ENCODE measurements at regions not wholly inside any gene's neighbourhood (a gene's known extent, or its start where the extent isn't known, plus 50 kb on each side); places are given as distances from the start of the nearest gene placed in this dataset.
"Not testable (repeated sequence)": the region's sequence is repeated elsewhere in the genome, so short reads cannot be mapped to it uniquely, and the experiment has no call there.

DNA sequence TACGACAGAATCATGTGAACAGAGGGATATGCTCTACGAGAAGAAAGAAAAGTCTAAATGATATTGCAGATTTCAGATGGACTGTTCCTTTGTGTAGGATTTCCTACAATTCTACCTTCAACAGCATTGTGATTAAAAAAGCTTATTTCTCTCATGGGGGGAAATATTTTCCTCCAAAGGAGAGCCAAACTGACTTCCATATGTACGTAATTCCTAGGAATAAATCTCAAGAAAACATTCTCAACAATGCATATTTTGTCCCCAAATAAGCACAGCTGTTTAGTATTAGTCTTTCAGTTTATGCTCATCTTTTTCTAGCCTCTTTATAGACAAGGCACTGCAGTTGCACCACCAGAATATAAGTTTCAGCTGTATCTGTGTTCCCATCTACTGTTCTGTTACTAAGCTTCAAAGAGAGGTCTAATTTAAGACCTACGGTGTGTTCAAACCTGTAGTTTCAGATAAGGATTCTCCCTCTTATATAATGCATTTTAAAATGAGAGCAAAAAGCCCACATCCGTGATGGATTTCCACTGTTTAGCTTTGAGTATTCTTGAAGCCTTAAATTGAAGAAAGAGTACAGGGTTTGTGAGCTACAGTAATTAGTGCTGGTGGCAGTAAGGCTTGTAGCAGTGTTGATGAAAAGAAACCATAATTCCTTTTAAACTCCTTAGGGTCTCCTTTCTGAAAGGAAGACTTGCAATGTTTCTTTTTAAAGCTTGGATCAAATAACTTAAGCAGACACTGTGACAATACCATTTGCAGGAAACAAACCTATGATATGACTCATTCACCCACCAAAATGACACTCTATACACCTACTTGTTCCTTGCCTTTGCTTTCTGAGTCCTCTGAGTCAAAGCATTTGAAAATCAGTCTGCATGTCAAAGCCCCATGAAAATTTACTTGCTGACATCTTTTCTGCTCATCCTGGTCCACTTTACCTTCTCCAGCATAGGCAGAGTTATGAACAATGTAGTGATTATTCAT lies 754.1 kb downstream of the NOVA1 start:
- no peak for DNase-seq

GRCh38 chr14:25841226-25841625 lies 756.6 kb downstream of the NOVA1 start:
- no peak for DNase-seq

- DNase-seq, result no peak
Observed at GRCh38 chr14:25837551-25837965, 760.3 kb downstream of the NOVA1 start.

DNA sequence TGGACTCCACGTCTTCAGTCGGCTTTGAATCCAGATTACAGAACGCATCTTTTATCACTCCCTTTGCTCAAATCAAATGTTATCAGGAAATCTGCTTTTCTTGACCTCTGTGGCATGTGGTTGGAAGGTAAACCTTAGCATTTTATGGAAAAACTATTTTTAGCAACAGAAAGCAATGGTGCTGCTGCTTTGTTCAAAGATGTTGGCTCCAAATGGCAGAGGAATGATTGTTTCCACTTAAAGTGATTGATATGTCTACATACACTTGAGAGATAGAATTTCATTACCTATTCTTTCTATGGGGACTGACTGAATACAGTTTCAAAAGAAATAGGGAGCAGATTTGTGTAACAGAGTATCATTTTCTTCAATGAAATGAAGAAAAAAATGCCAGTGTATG lies 761.2 kb downstream of the NOVA1 start:
- DNase-seq, result no peak

GRCh38 chr14:25833341-25834126 lies 764.3 kb downstream of the NOVA1 start:
- no peak for DNase-seq

DNA sequence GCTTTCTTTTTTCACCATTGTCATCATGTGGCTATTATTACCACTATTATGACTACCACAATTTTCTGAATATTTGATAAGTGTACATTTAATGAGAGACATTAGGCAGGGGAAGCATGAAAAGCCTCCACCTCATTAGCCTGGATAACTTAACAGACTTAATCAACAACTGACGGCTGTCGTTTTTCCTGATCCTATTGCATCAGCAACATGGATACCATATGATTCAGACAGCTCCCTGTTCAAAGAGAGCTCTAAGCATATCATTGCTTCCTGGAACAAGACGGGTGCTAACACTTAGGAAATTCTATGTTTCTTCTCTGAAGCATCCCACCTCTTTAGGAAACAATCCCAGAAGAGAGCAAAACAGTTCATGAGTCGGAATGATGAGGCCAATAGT lies 765.2 kb downstream of the NOVA1 start:
- DNase-seq, result no peak

GRCh38 chr14:25828562-25828961 lies 769.3 kb downstream of the NOVA1 start:
- DNase-seq, result no peak

DNA sequence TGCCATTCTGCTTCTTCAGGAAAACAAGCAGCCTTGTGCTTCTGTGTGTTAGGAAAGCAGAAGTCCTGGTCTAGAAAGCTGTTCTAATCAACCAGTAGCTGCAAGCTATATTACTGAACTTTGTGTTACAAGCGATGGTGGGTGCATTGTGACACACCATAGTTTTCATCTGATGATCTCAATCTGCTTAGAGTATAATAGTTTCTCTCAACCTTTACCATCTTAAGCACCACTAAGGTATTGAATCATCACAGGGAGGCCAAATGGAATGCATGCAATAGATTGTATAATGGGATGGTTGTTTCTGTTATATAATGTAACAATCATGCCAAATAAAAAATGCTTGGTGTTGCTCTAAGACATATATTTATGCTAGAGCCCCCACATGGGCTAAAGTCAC lies 771.7 kb downstream of the NOVA1 start:
- DNase-seq, result no peak

GRCh38 chr14:25820368-25820767 lies 770.4 kb upstream of the STXBP6 start:
- DNase-seq, result no peak

DNA sequence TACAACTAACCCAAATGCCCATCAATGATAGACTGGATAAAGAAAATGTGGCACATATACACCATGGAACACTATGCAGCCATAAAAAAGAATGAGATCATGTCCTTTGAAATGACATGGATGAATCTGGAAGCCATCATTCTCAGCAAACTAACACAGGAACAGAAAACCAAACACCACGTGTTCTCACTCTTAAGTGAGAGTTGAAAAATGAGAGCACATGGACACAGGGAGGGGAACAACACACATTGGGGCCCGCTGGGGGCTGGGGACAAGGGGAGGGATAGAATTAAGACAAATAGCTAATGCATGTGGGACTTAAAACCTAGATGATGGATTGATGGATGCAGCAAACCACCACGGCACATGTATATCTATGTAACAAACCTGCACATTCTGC lies 764.7 kb upstream of the STXBP6 start:
- not testable (repeated sequence) for DNase-seq

DNA sequence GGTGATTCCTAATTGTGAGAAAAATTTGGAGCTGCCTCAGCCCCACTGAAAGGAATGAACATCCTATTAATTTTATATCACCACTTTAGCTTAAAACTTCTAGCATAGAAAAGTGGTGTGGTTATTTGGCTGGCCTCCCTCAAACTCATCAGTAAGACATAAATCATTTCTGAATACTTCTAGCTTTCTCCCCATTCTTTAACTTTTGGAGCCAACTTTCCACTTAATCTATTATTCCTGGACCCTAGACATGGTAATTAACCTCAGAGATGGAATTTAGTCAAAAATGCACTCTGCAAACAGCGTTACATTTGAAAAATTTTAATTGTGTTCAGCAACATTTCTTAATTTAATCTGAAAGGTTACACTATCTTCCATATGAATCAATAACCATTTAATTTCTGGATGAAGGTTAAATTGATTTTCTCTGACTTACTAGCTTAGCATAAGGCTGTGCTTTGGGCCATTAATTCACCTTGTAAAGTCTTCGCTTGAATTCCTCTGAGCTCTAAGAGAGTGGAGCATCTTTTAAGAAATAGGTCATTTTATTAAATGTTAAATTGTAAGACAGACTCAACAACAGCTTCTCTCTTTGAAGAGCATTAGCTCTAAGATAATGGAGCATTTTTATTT lies 753.6 kb upstream of the STXBP6 start:
- DNase-seq, result no peak

DNA sequence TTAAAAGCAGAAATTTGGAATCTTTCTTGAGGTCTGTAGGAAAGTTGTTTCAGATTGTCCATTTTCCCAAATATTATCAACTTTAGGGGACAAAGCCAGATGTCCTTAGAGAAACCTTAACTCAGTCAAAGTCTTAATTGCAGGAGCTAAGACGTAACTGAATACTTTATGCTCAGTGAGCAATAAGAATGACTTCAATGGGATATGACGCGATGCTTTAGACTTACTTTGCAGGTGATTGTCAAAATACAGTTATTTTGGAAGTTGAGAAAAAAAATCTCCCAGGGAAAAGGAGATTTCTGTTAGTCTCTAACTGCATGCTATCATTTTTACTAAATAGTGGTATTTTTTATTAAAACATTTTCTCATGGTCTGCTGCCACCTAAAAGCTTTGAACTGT lies 750.9 kb upstream of the STXBP6 start:
- no peak for DNase-seq

DNA sequence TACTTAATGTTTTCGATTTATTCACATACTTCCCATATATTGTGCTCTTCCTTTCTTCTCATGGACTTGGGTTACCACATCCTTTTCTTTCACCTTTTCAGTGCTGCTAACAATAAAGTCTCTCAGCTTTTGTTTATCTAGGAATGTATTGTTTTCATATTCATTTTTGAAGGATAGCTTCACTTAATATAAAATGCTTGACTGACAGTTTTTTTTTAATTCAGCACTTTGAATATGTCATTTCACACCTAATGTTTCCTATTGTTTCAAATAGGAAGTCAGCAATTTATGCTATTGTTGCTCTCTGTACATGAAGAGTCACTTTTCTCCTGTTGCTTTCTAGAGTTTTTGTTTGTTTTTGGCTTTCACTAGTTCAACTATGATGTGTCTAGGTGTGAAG lies 738.3 kb upstream of the STXBP6 start:
- no peak for DNase-seq

- DNase-seq, result no peak
Observed at GRCh38 chr14:25765909-25766308, 716.0 kb upstream of the STXBP6 start.

- no peak for DNase-seq
Observed at GRCh38 chr14:25759920-25760655, 710.1 kb upstream of the STXBP6 start.

- DNase-seq, result no peak
Observed at GRCh38 chr14:25759256-25759655, 709.3 kb upstream of the STXBP6 start.

GRCh38 chr14:25757364-25757763 lies 707.4 kb upstream of the STXBP6 start:
- DNase-seq, result no peak

DNA sequence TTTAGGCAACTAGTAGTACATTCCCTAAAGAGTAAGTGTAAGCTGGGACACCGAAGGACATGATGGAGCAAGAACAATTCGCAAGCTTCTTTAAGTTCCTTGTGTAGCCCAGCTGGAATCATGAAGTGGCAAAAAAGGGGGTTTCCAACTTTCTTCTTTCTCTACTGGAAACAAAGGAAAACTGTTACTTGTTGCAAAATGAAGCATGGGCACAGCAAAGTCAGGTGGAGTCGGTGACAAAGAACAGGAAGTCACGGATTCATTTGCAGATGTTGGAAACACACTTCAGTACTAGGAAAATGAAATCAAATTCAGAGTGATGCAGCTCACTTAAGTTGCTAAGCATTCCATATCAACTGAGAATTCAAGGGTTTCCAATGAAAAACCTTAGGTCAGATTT lies 706.9 kb upstream of the STXBP6 start:
- DNase-seq, result no peak

GRCh38 chr14:25753130-25753529 lies 703.2 kb upstream of the STXBP6 start:
- DNase-seq, result no peak

- DNase-seq, result no peak
Observed at GRCh38 chr14:25750436-25750835, 700.5 kb upstream of the STXBP6 start.

All from cortex of kidney (tissue), 1 donor.